PFSK-1 (cell line): ENCODE measurements at regions not wholly inside any gene's neighbourhood (a gene's known extent, or its start where the extent isn't known, plus 50 kb on each side); places are given as distances from the start of the nearest gene placed in this dataset.

Experiments used
- POLR2AphosphoS5 ChIP-seq: IDR thresholded peaks from 2 replicates; pipeline ENCODE4 v1.6.1; 2012; ENCODE audit warnings: low read depth, mild to moderate bottlenecking, control low read depth, low read length, moderate library complexity
- SIN3A ChIP-seq: IDR thresholded peaks from 2 replicates; pipeline ENCODE4 v1.6.1; 2012; ENCODE audit warnings: mild to moderate bottlenecking, low read length, moderate library complexity, borderline replicate concordance; ENCODE audit not compliant: insufficient read depth
- TAF1 ChIP-seq: IDR thresholded peaks from 2 replicates; pipeline ENCODE4 v1.6.1; 2012; ENCODE audit warnings: low read length, control low read depth, borderline replicate concordance; ENCODE audit not compliant: insufficient read depth
- TF ChIP-seq, protein P1 (sequence below), 2 experiments: IDR thresholded peaks; 2 replicates each; pipeline versions ENCODE4 v1.6.1 to v1.8.0; 2011 to 2012; ENCODE audit warnings: low read depth in 2 of 2, low read length in 2 of 2, control low read depth in 1 of 2, inconsistent platforms in 1 of 2, mild to moderate bottlenecking in 1 of 2, moderate library complexity in 1 of 2; ENCODE audit not compliant: insufficient read depth in 1 of 2

DNA sequence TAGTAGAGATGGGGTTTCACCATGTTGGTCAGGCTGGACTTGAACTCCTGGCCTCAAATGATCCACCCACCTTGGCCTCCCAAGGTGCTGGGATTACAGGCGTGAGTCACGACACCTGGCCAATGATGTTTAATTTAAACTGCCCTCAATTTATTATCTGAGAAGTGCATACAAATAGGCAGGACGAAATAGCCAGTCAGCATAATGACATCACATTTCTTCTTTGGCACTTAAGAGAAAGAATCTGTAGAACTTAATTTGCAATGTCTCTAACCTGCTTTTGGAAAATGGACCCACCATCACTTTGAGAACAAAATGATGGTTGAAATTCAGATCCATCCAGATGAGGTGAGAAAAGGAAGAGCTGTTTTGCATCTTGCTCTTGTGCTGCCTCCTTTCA, 52.5 kb upstream of the ZNF608 start:
- TF ChIP-seq POLR2AphosphoS5 (no peak), SIN3A (no peak), TAF1 (no peak)
- TF ChIP-seq, protein P1, sequence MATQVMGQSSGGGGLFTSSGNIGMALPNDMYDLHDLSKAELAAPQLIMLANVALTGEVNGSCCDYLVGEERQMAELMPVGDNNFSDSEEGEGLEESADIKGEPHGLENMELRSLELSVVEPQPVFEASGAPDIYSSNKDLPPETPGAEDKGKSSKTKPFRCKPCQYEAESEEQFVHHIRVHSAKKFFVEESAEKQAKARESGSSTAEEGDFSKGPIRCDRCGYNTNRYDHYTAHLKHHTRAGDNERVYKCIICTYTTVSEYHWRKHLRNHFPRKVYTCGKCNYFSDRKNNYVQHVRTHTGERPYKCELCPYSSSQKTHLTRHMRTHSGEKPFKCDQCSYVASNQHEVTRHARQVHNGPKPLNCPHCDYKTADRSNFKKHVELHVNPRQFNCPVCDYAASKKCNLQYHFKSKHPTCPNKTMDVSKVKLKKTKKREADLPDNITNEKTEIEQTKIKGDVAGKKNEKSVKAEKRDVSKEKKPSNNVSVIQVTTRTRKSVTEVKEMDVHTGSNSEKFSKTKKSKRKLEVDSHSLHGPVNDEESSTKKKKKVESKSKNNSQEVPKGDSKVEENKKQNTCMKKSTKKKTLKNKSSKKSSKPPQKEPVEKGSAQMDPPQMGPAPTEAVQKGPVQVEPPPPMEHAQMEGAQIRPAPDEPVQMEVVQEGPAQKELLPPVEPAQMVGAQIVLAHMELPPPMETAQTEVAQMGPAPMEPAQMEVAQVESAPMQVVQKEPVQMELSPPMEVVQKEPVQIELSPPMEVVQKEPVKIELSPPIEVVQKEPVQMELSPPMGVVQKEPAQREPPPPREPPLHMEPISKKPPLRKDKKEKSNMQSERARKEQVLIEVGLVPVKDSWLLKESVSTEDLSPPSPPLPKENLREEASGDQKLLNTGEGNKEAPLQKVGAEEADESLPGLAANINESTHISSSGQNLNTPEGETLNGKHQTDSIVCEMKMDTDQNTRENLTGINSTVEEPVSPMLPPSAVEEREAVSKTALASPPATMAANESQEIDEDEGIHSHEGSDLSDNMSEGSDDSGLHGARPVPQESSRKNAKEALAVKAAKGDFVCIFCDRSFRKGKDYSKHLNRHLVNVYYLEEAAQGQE (IDR thresholded peaks at IDR 0.05; ENCODE audit: insufficient read depth in 1 of 2, low read depth in 2 of 2, low read length in 2 of 2) = no peak
